Islet precursor cell (in vitro differentiated cells): ENCODE measurements at regions not wholly inside any gene's neighbourhood (a gene's known extent, or its start where the extent isn't known, plus 50 kb on each side); places are given as distances from the start of the nearest gene placed in this dataset.
A peak's percentile ranks its signal among the peaks of the same experiment; 100 is the strongest.
"Not testable (repeated sequence)": the region's sequence is repeated elsewhere in the genome, so short reads cannot be mapped to it uniquely, and the experiment has no call there.

Source experiments
- DNase-seq: peaks from one replicate; pipeline ENCODE4 v3.0.0-alpha.2; 2018

- DNase-seq, result no peak
Measured at GRCh38 chr4:100630341-100630740, 112.5 kb upstream of the EMCN start.

- DNase-seq, result no peak
Measured at GRCh38 chr4:100609810-100610209, 92.0 kb upstream of the EMCN start.

- not testable (repeated sequence) for DNase-seq
Measured at GRCh38 chr4:100608651-100609050, 90.8 kb upstream of the EMCN start.

- DNase-seq, result no peak
Measured at GRCh38 chr4:100605144-100605543, 87.3 kb upstream of the EMCN start.

- no peak for DNase-seq
Measured at GRCh38 chr4:100593935-100594334, 76.1 kb upstream of the EMCN start.

GRCh38 chr4:100591161-100591876 is 73.5 kb upstream of the EMCN start:
- DNase-seq, result no peak

- DNase-seq, result no peak
Measured at GRCh38 chr4:100590325-100590724, 72.5 kb upstream of the EMCN start.

GRCh38 chr4:100588076-100588475 is 70.3 kb upstream of the EMCN start:
- no peak for DNase-seq

- no peak for DNase-seq
Measured at GRCh38 chr4:100582146-100582545, 64.3 kb upstream of the EMCN start.

GRCh38 chr4:100581337-100581736 is 63.5 kb upstream of the EMCN start:
- peak; percentile 85 for DNase-seq

GRCh38 chr4:100576570-100576969 is 58.7 kb upstream of the EMCN start:
- no peak for DNase-seq

- DNase-seq, result no peak
Measured at GRCh38 chr4:100574607-100575006, 56.8 kb upstream of the EMCN start.

GRCh38 chr4:100569196-100569595 is 51.4 kb upstream of the EMCN start:
- no peak for DNase-seq
